NCI-H1048 (cell line): ENCODE measurements at regions not wholly inside any gene's neighbourhood (a gene's known extent, or its start where the extent isn't known, plus 50 kb on each side); places are given as distances from the start of the nearest gene placed in this dataset.

ENCODE experiments used
- DNase-seq: peaks from one replicate; lab custom pipeline; 2025; lab: John Stamatoyannopoulos, UW

DNA sequence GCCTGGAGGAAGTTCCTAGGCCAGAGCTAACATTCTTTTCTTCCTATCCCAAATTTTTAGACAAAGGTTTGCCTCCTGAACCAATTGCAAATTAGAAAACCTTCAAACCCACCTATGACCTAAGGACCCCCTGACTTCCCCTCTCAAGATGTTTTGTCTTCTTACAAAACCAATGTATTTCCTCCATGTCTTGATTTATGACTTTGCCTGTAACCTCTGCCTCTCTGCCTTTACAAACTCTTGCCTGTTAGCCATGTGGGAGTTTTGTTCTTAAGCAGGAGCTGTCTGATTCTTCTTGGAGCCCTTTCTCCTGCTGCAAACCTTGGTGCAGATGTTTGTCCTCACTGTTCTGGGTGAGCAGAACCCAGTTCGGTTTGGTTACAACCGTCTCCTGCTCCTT lies 222.3 kb upstream of the BOD1L1 start:
- no peak for DNase-seq

DNA sequence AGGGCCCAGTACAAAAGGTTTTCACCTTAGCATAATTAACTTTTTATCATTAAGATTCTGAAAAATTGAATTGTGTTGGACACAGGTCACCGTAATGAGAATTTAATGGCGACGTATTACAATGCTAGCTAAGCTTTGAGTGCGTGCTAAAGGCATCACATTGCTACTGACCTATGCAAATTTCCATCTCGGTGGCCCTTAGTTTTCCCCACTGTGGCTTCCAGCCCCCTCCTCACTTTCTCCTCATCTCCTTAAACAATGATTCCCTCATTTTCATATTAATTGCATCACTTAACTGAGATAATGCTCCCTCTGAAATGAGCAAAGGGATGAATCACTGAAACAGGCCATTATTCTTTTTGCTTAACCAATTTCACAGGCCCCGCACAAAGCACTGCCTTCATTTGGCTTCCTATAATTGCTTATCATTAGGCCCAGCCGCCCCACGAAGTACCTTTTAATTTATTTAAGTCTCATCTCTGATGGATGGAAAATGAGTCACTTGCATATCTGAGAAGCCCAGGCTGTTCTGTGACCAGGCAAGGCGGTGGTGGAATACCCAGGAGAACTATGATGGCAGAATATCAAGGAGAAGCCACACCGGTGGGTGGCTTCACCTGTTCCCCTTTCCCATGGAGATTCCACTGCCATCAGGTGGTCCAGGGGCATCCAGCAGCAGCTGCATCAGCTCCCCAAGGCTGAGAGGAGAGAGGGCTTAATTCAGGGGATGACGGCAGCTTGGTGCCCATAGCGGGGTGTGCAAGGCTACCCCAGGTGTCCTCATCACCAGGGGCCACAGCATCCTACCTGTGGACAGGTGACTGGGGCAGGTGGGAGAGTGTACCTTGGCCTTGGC lies 223.8 kb upstream of the BOD1L1 start:
- no peak for DNase-seq

DNA sequence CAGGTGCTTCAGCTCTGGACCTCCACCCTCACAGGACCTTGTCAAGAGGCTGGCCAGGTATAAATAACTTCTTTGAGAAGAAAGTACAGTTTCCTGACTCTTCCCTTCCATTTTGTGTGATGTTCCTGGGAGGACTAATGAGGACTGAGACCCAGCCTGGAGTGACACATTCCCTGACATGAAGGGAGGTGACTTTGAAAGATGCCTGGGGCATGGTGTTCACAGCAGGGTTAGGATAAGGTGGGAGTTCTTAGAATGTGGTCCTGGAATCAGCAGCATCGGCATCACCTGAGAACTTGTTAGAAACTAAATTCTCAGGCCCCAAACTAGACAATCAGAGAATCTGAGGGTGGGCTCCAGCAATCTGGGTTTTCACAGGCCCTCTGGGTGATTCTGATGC lies 224.9 kb upstream of the BOD1L1 start:
- no peak for DNase-seq

DNA sequence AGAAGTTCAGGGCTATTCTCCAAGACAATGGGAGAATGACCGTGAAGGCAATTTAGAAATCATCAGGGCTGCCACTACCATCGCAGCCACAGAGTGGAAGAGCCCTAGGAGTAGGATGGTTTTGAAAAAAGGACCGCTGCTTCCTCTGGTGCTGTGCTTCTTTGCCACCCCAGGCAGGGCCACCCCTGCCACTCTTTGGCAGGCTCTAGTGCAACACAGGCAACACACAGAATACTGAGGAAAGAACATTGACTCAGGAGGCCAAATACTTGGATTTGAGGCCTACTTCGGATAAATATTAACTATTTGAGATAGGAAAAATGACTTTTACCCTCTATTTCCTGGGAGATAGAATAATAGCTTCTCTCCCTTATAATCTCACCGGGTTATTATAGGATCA lies 228.9 kb upstream of the BOD1L1 start:
- DNase-seq: no peak

DNA sequence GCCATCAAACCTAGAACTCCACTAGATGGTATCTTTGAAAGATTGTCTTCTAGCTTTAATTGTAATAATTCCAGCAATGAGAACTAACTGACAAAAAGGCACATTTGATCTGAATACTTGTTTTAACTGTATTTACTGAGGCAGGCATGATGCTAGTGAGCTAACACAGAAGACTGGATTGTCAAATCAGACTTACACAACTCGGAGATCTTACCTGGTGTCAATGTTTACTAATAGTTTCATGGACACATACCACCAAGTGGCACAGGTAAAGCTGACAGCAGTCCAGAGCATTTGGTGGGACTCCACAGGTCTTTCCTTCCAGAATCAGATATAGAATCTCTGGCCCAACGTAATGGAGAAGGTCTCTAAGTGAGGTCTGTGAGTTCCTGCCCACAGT lies 229.9 kb upstream of the BOD1L1 start:
- DNase-seq: no peak

DNA sequence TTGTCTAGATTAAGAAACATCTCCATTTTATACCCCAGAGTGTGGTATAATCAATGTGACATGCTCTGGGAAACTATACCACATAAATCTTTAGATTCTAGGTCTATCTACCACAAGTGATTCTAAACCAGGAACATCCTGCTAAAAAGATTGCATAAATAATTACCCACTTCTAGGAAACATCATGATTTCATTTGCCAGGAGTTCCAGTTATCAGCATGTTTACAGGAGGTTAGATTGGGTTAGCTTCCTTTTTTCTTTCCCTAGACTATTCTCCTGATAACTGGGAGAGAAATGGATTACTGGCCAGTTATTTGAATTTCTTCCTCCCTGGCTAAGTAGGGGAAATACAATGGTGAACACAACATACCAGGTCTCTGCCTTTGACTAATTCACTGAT lies 230.3 kb upstream of the BOD1L1 start:
- DNase-seq: no peak

DNA sequence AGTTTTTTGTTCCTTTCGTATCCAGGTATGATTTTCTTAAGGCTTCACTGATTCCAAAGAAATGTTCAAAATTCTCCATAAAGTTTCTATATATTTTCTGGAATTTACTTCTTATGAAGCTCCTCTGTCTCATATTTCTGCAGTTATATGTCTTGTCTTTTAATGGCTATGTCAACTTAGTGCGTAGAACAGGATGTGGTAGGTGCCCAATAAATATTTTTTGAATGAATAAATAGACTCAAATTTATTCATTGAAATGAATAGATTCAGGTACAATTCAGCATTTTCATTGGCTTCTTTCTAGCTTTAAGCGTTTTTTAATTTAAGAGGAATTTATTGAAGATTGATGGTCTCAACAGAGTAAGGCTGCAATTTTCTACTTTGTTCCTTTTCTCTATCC lies 231.9 kb upstream of the BOD1L1 start:
- DNase-seq: no peak

DNA sequence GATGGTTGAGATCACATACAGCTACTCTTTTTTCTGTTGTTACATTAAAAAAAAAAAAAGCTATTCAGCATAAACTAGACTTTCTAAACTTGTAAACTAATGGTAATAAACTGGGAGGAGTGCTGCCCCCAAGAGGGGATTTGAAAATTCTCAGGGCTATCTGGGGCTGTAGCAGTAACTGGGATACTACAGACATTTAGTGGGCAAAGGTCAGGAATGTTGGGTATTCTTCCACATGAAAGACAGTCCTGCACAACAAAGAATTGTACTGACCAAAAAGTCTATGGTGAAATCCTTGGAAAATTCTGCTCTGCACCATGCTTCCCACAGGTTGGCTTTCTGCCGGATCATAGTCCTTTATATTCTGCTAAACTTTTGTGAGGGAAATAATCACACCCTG lies 232.6 kb upstream of the BOD1L1 start:
- DNase-seq: no peak

DNA sequence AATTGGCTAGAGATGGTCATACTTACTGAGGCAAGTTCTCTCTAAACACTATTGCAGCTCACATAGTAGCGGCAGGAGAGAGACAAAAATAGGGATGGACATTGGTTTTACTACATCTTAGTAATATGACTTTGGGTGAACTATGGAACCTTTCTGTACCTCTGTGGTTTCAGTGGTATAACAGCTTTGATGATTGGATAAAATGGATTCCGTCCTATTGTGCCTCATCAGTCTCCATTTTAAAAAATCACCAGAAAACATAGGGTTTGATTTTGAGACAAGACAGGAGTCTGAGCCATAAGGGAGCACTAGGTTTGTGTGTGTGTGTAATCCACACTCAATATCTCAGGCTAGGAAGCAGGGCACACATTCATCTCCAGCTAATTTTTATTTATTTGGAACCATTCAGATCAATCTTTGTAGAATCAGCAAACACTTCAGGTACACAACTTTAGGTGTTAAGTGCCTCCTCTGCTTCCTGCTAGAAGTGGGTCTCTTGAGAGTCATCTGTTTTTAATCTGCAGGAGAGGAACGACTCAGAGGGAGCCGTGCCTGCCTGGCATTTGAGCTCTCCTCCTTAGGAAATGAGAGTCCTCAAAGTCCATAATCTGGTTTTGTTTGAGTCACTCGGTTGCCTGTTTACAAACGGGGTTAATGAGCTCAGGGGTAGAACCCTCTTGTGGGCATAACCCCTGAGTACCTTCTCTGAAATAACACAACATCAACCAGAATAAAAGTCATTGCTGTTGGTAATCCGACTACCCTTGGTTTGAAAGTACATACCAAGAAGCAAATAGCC lies 238.5 kb upstream of the BOD1L1 start:
- no peak for DNase-seq

DNA sequence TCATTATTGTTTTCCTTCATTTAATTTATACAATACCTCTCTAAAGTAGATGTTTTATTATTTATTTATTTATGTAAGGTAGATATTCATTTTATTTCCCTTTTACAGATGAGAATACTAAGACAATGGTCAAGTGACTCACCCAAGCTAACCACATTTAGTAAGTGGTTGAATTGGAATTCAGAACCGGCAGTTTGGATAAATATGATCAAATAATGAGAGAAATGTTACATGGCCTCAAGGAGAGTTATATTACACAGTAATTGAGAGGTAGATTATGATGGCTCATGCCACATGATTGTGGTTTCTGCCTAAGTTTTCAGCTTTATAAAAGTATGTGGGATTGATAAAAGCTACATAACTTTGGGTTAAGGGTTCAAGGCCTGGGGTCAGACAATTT lies 239.4 kb upstream of the BOD1L1 start:
- DNase-seq: no peak

DNA sequence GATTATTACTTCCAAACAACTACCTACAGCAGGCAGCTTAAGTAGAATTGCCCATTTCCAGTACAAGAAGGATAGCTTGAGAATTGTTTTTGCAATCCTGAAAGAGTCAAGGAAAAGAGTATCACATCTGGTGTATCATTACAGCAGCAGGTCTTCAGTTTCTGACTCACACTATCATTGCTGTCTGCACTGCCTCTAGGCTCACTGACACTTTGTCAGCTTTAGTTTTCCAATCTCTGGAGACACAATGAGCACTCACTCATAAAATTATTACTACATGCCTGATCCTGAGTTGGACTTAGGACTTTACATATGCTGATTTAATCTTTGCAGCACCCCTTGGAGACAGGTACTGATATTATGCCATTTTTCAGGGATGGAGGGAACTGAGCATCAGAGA lies 244.6 kb upstream of the BOD1L1 start:
- no peak for DNase-seq

DNA sequence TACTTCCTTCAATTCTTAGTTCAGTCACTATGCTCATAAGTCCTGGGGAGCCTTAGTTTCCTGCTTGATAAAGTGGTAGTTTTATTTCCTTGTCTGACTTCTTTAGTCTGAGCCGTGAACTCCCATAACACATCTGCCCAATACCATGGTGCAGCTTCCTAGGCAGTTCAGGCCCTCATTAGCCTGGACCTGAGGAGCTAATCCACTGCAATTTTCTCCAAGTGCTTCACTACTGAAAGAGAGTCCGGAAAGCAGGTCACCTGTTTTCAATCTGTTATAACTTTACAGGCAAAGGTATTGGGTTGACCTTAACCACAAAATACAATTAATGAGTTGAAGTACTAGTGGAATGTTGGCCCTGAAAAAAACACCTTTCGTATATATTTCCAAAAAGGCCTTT lies 245.4 kb upstream of the BOD1L1 start:
- DNase-seq: no peak

DNA sequence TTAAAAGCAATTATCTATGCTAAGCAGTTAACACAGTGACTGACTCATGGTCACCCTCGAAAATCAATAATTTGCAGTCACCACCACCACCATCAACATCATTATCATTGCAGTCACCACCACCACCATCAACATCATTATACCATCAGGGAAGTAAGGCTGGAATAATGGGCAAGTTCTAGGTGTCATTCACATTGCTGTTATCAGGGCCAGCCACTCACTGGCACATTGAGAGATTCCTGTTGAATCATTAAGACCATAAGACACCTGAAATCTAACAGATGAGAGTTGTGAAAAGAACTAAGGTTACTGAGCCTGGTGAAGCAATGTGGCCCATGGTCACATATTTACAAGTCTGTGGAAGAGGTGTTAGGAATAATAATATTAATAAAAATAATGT lies 247.7 kb upstream of the BOD1L1 start:
- no peak for DNase-seq

DNA sequence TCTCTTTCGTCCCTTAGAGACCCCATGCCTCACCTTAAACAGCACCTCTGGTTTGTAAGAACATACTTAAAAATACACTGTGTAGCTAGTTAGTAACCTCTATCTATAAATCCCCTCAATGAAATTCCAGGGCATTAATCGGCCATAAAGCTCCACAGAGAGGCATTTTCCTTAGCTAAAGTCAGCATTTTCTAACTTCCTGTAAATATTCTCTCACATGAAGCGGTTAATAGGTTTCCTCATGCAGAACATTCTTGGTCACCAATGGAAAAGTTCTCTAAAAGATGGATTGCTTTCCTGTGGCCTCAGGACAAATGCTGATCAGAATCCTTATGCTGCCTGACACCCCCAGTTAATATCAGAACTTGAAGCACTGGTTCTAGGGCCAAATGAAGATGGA lies 248.6 kb upstream of the BOD1L1 start:
- no peak for DNase-seq

DNA sequence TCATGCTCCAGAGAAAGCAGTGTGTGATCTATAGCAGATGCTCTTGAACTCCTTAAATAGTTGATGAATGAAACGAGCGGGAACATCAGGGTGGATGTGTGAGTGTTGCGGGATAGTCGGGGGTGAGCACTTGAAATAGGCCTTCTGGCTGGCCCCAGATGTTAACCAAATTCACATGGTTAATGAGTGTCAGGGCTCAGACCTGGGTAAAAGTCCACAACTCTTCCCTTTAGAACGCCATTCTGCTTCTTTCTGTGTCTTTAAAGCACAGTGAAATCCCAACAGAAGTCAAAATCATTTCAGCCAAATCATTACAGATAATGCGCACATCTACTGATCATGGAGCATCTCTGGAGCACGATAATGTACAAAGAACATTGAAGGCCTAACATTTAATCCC lies 249.4 kb upstream of the BOD1L1 start:
- no peak for DNase-seq

DNA sequence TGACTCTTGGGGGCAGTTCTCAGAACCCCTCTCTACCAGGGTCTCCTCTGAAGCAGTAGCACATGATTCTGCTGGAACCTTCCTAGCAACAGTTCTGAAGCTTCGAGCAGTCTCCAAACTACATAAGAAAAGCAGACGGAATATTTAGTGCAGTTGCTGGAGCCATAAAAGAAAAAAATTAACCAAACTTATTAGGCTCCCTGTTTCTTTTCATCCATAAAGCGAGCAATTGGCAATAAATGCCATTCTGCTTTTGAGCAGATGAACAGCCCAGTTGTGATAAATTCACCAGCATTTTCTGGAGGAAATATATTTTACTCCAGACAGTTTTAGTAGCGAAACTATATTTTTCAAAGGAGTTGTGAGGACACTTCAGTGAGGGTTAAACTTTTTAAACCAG lies 250.1 kb upstream of the BOD1L1 start:
- no peak for DNase-seq

DNA sequence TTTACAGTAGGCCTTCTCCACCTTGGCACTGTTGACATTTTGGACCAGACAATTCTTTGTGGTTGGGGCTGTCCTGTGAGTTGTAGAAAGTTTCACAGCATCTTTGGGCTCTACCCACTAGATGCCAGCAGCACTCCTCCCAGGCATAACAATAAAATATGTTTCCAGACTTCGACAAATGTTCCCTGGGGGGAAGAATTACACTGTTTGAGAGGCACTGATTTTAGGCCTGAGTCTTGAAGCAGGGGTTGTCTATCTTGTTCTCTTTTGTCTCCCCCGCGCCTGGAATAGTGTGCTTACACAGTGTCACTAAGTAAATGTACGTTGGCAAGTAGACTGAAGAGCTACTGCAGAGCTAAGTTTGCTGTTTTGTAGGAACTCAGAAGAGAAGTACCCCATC lies 254.4 kb upstream of the BOD1L1 start:
- no peak for DNase-seq

DNA sequence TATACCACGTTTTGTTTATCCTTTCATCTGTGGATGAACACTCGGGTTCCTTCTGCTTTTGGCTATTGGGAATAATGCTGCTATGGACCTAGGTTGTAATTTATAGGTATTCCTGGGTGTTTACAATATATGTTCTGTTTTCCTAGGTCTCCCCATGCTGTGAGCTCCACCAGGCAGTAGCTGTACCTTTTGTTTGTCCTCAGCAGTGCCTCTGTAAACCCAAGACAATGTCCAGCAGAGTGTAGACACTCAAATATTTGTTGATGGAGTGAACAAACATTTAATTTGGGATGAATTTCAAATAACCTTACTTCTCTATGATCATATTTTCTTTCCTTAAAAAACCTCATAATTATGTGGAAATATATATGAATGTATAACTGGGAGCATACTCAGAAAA lies 259.5 kb upstream of the BOD1L1 start:
- no peak for DNase-seq

DNA sequence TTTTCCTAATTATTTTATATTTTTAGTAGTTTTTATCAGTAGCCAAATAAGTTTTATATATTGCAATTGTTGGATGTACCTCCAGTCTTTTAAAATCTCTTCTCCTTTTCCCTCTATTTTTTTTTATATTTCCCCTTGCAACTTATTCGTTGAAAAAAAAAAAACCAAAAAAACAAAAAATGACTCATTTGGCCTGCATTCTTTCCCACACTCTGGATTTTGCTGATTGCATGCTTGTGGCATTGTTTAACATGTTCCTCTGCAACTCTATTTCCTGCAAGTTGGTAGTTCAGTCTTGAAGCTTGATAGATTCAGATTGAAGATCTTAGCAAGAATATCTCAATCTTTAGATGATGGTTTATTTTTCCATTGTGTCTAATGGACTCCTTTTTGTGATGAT lies 260.6 kb upstream of the BOD1L1 start:
- DNase-seq: no peak

DNA sequence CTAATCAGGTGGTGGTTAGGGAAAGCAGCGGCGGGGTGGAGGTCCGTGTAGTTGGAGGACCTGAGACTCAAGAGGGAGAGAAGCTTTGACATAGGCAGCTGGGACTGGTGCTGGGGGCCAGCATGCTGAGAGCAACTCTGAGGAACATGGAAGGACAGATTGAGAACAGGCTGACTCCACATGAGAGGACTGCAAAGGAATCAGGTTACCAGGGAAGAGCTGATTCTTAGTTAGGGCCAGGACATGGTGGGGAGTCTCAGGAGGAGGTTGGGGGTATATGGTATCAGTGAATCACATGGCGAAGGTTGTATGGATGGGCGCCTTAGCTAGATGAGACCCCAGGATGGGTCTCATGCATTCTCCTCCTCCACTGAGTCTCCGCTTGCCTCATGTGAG lies 264.0 kb upstream of the BOD1L1 start:
- no peak for DNase-seq

DNA sequence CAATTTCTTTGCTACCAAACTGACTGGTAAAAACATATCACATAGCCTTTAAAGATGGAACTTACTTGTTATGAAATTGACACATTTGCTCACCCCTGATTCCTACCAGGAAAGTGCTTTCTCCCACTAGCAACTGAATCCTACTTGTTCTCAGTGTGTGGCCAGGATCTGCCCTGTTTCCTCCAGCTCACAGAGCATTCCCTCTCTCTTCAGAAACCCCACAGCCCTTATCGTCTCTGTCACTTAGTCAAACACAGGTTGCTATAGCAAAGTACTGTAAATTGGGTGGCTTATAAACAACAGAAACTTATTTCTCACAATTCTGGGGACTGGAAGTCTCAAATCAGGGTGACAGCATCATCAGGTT lies 265.2 kb upstream of the BOD1L1 start:
- DNase-seq: no peak

DNA sequence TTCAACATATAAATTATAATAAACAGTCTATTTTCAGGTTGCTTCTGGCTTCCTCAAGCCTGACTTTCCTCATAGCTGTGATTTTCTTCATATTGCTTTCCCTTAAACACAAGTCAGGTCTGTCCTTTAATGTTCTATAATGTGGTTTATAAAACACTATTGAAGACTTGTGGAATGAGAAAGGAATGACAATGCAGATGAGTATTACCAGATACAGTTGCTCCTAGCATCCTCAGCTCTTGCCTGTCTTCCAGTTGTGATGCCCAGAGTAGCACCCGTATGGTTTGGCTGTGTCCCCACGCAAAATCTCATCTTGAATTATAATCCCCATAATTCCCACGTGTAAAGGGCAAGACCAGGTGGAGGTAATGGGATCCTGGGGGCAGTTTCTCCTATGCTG lies 265.7 kb upstream of the BOD1L1 start:
- DNase-seq: no peak

DNA sequence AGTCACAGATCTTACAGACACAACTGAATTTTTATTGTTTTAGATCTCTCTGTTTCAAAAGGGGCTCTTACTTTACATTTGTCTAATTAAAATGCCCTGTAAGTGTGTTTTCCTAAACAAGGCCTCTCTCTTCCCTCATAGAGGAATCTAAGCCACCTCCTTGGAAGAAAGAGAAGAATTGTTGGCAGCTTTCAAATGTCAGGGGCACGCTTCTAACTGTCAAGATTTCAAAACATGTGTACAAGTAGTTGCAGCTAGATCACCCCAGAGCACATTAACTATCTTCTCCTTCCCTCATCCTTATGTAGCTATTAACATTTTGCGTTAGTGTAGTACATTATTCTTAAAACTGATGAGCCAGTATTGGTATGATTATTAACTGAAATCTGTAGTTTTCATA lies 266.5 kb upstream of the BOD1L1 start:
- DNase-seq: no peak

DNA sequence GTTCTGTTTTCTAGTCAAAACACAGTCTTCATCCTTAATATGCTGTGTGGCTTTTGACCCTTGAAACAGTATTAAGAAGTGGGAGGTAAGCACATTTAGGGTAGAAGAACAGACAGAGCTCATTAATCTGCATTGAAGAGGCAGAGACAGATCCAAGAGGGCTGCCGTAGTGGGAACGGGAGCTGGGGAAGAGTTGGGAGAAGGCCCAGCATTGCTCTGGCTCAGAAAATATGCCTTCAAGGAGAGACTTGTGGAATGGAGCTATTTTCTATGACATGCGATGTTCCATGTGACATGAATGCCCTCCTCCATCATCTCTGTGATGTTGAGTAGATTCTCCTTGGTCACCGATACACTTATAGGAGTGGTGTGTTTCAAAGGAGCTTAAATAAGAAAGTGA lies 273.3 kb upstream of the BOD1L1 start:
- DNase-seq: no peak
